Stimulated activated CD4-positive, alpha-beta T cell treated with anti-CD3 and anti-CD28 coated beads, Interleukin-2, amount 100 ng/mL, for 4 hours (primary cell): ENCODE measurements at regions not wholly inside any gene's neighbourhood (a gene's known extent, or its start where the extent isn't known, plus 50 kb on each side); places are given as distances from the start of the nearest gene placed in this dataset.

Experiments
- DNase-seq: peaks from one replicate; pipeline ENCODE4 v3.0.0-alpha.2; 2020; ENCODE audit warnings: low read depth

DNA sequence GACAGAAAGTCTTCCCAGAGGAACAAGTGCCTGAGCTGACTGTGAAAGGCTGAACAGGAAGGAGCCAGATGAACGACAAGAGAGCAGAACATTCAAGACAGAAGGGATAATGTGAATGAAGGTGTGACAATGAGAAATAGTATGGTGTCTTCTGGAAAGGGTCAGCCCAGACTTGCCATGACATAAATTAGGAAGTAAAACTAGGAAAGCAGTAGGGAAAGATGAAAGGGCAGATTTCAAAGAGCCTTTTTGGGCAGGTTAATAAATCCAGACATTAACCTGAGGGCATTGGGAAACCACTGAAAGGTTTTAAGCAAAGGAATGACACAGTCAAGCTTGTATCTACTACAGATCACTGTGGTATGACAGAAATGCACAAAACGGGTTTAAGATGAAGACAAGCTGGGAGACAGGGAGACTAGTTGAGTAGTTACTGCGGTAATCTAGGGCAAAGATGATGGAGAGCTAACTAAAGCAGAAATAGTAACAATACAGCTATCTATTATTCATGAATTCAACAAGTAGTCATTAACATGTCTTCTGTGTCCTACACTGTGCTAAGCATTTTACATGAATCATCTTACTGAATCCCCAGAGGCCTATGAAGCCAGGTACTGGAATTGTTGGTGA is 580.9 kb upstream of the WWC1 start:
- DNase-seq, result no peak

DNA sequence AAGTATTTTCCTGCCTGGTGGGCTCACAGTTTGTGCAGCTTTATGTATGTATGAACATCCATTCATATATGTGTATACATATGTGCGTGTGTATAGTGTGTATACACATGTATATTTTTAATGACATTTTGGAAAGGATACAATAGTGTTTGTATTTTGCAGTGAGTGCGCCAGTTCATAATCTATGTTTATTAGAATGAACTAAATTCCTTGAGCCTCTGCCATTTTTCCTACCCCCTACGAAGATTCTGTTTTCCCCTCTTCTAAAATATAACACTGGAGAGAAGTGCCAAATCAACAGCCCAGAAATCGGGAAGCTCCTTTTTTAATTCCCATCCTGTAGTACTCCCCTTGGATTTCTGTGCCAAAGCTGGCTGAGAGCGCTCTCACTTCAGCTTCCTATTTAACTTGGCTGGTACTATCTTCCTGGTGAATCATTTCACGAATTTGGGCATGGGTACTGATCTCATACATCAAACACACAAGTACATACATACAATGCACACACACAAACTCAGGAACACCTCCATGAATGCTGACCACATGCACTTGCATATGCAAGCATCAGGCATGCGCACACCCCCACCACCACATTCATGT is 578.4 kb upstream of the WWC1 start:
- DNase-seq, result no peak

GRCh38 chr5:167713896-167714295 is 577.5 kb upstream of the WWC1 start:
- no peak for DNase-seq

- DNase-seq, result no peak
These were observed 575.2 kb upstream of the WWC1 start for GRCh38 chr5:167716126-167716775.

DNA sequence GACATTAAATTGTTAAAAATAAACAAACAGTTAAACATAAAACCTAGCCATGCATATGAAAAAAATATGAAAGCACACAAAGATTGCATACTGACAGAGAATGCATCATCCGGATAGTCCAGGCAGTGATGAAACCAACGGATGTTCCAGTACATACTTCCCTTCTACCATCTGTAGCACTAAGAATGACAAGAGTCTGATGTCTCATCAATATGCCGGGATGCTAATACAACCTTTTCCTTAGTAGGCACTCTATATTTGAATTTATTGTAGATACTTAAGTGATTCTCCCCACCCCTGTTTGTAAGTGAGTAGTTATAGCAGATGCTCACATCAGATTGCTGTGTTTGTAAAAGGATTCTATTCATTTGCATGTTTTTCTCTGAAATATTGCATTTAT is 571.2 kb upstream of the WWC1 start:
- DNase-seq, result no peak

- DNase-seq, result no peak
These were observed 570.7 kb upstream of the WWC1 start for GRCh38 chr5:167720676-167721260.

DNA sequence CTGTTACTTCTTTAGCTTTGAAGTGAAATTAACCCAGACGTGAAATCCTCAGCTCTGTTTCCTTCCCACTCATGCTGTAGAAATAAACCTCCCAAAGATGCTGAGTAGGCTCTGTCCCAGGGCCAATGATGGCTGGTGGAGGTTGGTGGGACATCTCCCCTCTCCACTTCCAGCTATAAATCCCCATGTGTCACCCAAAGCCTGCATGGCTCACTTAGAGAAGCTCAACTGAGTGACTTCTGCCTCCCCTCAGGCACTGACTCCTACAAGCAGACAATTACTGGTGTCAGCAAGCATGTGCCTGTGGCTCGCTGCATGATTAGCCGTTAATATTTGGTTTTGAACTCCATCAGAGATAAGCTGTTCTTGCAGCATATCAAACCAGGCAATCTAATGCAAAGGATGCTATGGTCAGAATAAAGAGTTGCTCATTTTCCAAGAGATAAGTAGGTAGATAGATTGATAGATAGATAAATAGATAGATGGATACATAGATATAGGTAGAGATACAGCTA is 569.5 kb upstream of the WWC1 start:
- DNase-seq, result no peak

DNA sequence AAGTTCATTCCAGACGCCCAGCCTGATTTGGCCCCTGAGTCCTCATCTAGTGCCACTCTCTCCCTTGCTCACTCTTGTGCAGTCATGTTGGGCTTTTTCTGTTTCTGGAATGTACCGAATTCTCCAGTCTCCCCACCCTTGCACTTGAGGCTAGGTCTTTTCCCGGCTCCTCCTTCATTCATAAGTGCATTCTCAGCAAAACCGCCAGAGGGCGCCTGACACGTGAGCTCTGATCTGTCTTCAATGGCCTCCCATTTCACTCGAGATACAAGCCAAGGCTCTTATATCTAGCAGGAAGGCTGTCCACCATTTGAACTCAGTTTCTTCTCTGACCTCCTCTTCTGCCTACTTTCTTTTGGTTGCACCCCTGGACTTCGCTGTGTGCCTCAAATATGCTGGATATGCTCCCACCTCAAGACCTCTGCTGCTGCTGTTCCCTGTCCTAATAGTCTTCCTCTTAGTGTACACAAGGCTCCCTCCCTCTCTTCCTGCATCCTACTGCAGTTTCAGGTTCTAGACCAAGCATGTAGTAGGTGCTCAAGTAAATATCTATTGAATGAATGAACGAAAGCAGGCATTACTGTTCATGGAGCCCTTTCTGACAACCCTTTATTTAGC is 568.1 kb upstream of the WWC1 start:
- DNase-seq, result peak; percentile 4

DNA sequence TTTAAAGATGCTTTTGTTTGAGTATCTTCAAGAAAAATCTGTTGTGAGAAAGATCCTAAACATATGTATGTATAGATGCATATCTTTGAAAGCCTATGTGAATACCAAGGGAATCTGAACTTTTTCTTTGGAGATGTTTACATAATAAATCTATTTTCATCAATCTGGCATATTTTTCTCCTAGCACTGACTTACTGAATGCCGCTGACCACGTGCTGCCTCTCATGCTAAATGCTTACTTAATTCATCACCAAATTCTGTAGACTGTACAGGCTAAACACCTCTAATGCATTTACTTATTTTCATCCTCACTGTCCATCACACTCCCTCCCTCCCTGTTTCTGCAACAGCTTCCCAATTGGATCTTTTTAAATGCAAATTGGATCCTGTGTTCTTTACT is 566.2 kb upstream of the WWC1 start:
- no peak for DNase-seq

DNA sequence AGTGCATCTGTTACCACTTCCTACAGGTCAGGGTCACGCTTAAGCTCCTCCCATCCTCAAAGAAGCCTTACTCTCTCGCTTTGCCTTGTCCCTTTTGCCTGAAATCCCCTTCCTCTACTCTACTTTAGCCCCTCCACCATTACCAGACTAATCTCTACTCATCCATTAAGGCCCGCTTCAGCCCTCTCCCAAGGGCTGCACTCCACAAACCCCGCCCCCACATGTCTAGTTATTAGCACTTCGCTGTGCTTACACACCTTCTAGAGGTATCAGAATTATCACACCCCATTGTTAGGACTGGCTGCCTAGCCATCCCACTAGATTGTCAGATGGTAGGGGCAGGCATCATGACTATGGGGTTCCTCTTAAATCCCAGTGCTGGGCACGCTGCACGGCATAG is 565.7 kb upstream of the WWC1 start:
- DNase-seq, result no peak

DNA sequence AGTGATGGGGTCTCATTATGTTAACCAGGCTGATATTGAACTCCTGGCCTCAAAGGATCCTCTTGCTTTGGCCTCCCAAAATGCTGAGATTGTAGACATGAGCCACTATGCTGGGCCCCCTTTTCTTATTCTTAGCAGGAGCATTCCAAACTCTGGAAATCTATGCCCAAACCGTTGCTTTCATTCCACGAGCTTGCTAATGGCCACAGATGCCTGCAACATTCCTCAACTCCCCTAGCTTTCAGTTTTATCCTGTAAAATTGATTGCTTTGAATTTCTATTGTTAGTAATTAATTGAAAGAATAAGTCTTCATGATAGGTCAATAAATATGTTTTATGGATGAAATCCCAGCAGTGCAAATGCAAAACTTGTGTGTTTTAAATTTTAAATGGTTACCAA is 564.8 kb upstream of the WWC1 start:
- DNase-seq, result no peak

DNA sequence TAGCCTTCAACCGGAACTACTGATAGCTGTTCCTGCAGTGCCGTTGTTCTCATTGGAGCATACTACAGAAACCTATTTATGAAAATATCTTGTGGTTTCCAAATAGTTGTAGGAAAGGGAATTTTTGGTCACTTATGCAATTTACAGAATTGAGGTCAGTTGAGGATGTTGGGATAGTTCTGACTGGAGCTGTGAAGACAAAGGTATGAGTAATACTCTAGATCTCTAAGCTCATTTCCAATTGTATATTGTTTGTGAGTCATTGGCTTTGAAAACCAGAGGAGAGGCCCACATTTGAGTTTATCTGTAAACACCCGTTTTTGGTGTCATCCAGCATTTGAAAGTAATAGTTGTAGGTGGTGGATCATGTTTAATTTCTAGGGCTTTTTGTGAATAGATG is 561.3 kb upstream of the WWC1 start:
- no peak for DNase-seq

GRCh38 chr5:167730656-167731055 is 560.8 kb upstream of the WWC1 start:
- DNase-seq, result no peak

GRCh38 chr5:167731951-167732350 is 559.5 kb upstream of the WWC1 start:
- DNase-seq, result no peak

- DNase-seq, result no peak
These were observed 558.9 kb upstream of the WWC1 start for GRCh38 chr5:167732499-167732898.

DNA sequence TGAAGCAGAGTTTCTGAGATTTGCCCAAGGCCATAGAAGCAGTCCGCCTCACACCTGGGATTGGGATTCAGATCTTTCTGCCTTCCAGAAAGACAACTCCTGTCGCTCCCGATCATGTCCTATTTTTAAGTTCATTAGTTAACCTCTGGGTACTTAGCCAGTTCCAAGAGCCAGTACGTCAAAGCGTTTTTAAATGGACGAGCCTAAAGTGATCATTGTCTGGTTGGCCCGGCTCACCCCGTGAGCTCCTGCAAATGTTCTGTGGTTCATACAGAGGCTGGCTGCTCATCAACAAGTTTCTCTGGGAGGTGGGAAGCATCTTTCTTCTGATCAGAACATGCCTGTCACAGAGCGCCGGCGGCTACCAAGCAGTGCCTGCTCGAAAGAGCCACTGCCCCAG is 554.5 kb upstream of the WWC1 start:
- no peak for DNase-seq

- no peak for DNase-seq
These were observed 547.6 kb upstream of the WWC1 start for GRCh38 chr5:167743695-167744464.

DNA sequence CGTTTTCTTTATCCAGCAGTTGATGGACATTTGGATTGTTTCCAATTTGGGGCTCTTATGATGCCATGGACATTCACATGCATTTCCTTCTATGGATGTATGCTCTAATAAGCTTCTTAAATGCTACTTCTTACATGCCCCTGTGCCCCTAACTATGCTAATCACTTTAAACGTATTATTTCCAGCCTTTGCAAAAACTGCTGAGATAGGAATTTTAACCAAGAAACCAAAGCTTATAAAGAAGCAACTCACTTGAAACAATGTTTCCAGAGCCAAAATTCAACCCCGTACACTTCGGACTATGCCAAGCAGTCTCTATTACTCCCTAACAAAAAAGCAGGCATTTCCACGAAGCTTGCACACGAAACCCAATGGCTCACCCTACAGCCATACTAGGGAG is 545.6 kb upstream of the WWC1 start:
- DNase-seq, result no peak

DNA sequence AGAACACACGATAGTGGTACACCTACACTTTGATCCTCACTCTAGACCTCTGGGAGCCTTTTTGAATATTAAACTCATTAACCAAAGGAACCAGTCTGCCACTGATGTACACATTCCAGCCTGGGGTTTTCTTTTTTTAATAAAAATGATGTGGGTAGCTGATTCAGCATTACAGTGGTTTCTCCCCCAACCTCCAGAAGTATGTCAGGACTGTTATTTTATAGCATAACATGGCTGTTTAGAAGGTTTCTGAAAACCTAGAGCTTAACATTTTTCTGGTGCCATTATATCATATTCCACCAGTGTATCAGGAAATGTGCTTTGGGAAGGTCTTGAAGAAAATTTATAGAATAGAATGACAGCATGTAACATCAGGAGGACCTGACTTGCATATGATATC is 540.9 kb upstream of the WWC1 start:
- no peak for DNase-seq

DNA sequence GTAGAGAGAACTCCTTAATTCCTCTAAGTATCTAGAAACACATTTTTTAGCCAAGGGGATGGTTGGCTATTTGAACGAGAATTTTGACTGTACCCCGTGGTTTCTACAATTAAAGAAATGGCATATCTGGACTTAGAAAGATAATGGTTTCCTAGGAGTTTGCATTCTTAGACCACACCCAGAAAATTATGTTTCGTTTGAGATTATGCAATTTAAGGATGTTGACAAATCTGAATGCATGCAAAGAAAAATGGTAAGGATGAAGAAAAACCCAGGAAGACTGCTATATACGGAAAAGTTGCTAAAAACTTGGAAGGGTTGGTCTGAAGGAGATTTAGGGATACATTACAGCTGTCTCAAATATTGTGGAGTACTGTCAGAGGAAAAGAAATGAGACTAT is 538.5 kb upstream of the WWC1 start:
- DNase-seq, result no peak

DNA sequence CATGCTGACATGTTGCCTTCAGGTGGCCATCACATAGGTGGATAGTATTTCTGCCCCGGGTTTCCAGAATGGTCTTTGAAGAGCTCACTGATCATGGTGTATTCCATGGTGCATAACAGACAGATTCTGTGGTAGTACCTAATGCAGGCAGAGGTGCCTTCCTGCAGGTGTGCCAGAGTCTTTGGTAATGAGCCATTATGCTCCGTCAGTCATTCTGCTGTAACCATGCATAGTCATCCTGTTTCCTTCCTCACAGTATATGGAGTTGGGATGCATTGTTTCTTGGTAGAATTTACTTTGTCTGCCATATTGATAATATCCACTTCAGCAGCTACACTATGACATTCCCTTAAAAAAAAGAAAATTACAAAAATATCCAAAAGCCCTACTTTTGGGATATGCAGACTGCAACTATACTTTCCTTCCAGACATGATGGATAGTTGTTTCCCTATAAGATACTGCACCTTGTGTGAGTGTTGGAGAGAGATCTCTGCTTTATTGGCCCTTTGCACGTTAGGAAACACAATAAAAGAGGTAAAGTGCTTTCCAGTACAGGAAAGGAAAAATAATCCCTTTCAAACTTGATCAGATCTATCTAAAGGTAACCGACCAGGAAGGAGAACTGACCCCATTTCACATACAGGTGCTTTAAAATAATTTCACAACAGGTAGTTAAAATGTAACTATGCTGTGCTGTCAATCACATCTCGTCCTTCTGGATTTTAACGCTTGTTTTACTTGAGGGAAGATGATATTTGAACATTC is 537.5 kb upstream of the WWC1 start:
- no peak for DNase-seq
